Stomach smooth muscle (tissue), 2 donors: ENCODE measurements at regions not wholly inside any gene's neighbourhood (a gene's known extent, or its start where the extent isn't known, plus 50 kb on each side); places are given as distances from the start of the nearest gene placed in this dataset.

Source experiments
- H3K27ac ChIP-seq: one replicate; pipeline ENCODE4 v1.7.0; 2013; ENCODE audit warnings: mild to moderate bottlenecking, low read length, inconsistent platforms
- H3K27me3 ChIP-seq, 2 donors: one replicate each; pipeline ENCODE4 v1.7.0; 2013; ENCODE audit warnings: low read length in 2 of 2; ENCODE audit not compliant: insufficient read depth in 2 of 2, control insufficient read depth in 1 of 2
- H3K36me3 ChIP-seq, 2 donors: one replicate each; pipeline ENCODE4 v1.7.0; 2013; ENCODE audit warnings: low read length in 2 of 2; ENCODE audit not compliant: control insufficient read depth in 2 of 2, insufficient read depth in 2 of 2
- H3K4me1 ChIP-seq: one replicate; pipeline ENCODE4 v1.7.0; 2013; ENCODE audit warnings: low read length; ENCODE audit not compliant: control insufficient read depth, insufficient read depth
- H3K4me3 ChIP-seq, 2 donors: one replicate each; pipeline ENCODE4 v1.7.0; 2013; ENCODE audit warnings: low read length in 2 of 2
- H3K9ac ChIP-seq, 2 donors: one replicate each; pipeline ENCODE4 v1.7.0; 2013; ENCODE audit warnings: low read length in 2 of 2, mild to moderate bottlenecking in 1 of 2
- H3K9me3 ChIP-seq, 2 donors: one replicate each; pipeline ENCODE4 v1.7.0; 2013; ENCODE audit warnings: low read length in 2 of 2; ENCODE audit not compliant: control insufficient read depth in 2 of 2
- donor health status: healthy.
- donor health status: Pancreatic carcinoma.

GRCh38 chr14:54310851-54311228, 86.0 kb upstream of the CDKN3 start:
- no peaks in the 10 kb centered on the region for H3K36me3 ChIP-seq
- H3K4me3 ChIP-seq, result no peak overlapping the region
- no peak overlapping the region for H3K27ac ChIP-seq
- peaks cover 0 to 3% of the 10 kb centered on the region in 2 donors for H3K27me3 ChIP-seq
- H3K4me1 ChIP-seq, result no peaks in the 10 kb centered on the region
- H3K9ac ChIP-seq, result no peak overlapping the region
- H3K9me3 ChIP-seq, result no peaks in the 10 kb centered on the region

GRCh38 chr14:54312166-54312801, 84.5 kb upstream of the CDKN3 start:
- H3K27ac ChIP-seq, result no peak overlapping the region
- H3K9ac ChIP-seq, result no peak overlapping the region
- H3K27me3 ChIP-seq, result peaks cover 0 to 3% of the 10 kb centered on the region in 2 donors
- H3K9me3 ChIP-seq, result no peaks in the 10 kb centered on the region
- H3K4me1 ChIP-seq, result no peaks in the 10 kb centered on the region
- no peaks in the 10 kb centered on the region for H3K36me3 ChIP-seq
- H3K4me3 ChIP-seq, result no peak overlapping the region

- Histone ChIP-seq H3K27me3 (peaks cover 0 to 3% of the 10 kb centered on the region in 2 donors), H3K36me3 (no peaks in the 10 kb centered on the region)
Measured at GRCh38 chr14:54314365-54315104, 82.3 kb upstream of the CDKN3 start.

GRCh38 chr14:54316652-54317051, 80.2 kb upstream of the CDKN3 start:
- H3K9ac ChIP-seq, result no peak overlapping the region
- H3K27ac ChIP-seq, result no peak overlapping the region
- no peaks in the 10 kb centered on the region for H3K4me1 ChIP-seq
- H3K27me3 ChIP-seq, result peaks cover 0 to 3% of the 10 kb centered on the region in 2 donors
- H3K36me3 ChIP-seq, result no peaks in the 10 kb centered on the region
- H3K9me3 ChIP-seq, result no peaks in the 10 kb centered on the region
- no peak overlapping the region for H3K4me3 ChIP-seq

More at GRCh38 chr14:54314365-54315104, 82.3 kb upstream of the CDKN3 start:
- no peak overlapping the region for H3K9ac ChIP-seq
- no peak overlapping the region for H3K27ac ChIP-seq
- no peaks in the 10 kb centered on the region for H3K4me1 ChIP-seq
- no peak overlapping the region for H3K4me3 ChIP-seq
- H3K9me3 ChIP-seq, result no peaks in the 10 kb centered on the region

GRCh38 chr14:54317391-54317790, 79.4 kb upstream of the CDKN3 start:
- no peaks in the 10 kb centered on the region for H3K9me3 ChIP-seq
- H3K9ac ChIP-seq, result no peak overlapping the region
- H3K4me1 ChIP-seq, result no peaks in the 10 kb centered on the region
- H3K27ac ChIP-seq, result no peak overlapping the region
- peaks cover 0 to 3% of the 10 kb centered on the region in 2 donors for H3K27me3 ChIP-seq
- H3K4me3 ChIP-seq, result no peak overlapping the region
- no peaks in the 10 kb centered on the region for H3K36me3 ChIP-seq

- H3K36me3 ChIP-seq, result no peaks in the 10 kb centered on the region
- peaks cover 5% of the 10 kb centered on the region for H3K4me1 ChIP-seq
- H3K9me3 ChIP-seq, result no peaks in the 10 kb centered on the region
- H3K4me3 ChIP-seq, result no peak overlapping the region
- H3K27ac ChIP-seq, result no peak overlapping the region
- no peaks in the 10 kb centered on the region for H3K27me3 ChIP-seq
- no peak overlapping the region for H3K9ac ChIP-seq
Measured at GRCh38 chr14:54322246-54322645, 74.6 kb upstream of the CDKN3 start.

- Histone ChIP-seq H3K9ac (no peak overlapping the region), H3K4me1 (peaks cover 5% of the 10 kb centered on the region), H3K9me3 (no peaks in the 10 kb centered on the region), H3K4me3 (no peak overlapping the region), H3K27me3 (no peaks in the 10 kb centered on the region), H3K36me3 (no peaks in the 10 kb centered on the region), H3K27ac (no peak overlapping the region)
Measured at GRCh38 chr14:54322701-54323337, 74.0 kb upstream of the CDKN3 start.

- Histone ChIP-seq H3K27me3 (peaks cover 0 to 2% of the 10 kb centered on the region in 2 donors), H3K4me3 (no peak overlapping the region), H3K9me3 (no peaks in the 10 kb centered on the region), H3K4me1 (peaks cover 5% of the 10 kb centered on the region), H3K9ac (no peak overlapping the region), H3K36me3 (no peaks in the 10 kb centered on the region), H3K27ac (no peak overlapping the region)
Measured at GRCh38 chr14:54325766-54326165, 71.0 kb upstream of the CDKN3 start.

- Histone ChIP-seq H3K36me3 (no peaks in the 10 kb centered on the region), H3K9me3 (no peaks in the 10 kb centered on the region), H3K4me3 (no peak overlapping the region), H3K27me3 (peaks cover 0 to 3% of the 10 kb centered on the region in 2 donors), H3K9ac (no peak overlapping the region), H3K27ac (no peak overlapping the region), H3K4me1 (no peaks in the 10 kb centered on the region)
Measured at GRCh38 chr14:54329082-54329695, 67.6 kb upstream of the CDKN3 start.

- Histone ChIP-seq H3K36me3 (no peaks in the 10 kb centered on the region), H3K4me1 (no peaks in the 10 kb centered on the region), H3K4me3 (no peak overlapping the region), H3K9ac (no peak overlapping the region), H3K9me3 (no peaks in the 10 kb centered on the region), H3K27me3 (peaks cover 0 to 3% of the 10 kb centered on the region in 2 donors), H3K27ac (no peak overlapping the region)
Measured at GRCh38 chr14:54330876-54331275, 65.9 kb upstream of the CDKN3 start.
